Central memory CD8-positive, alpha-beta T cell (primary cell): ENCODE measurements at regions not wholly inside any gene's neighbourhood (a gene's known extent, or its start where the extent isn't known, plus 50 kb on each side); places are given as distances from the start of the nearest gene placed in this dataset.

ENCODE experiments used
- ATAC-seq: fragments of 150-1000 bp; cut with Tn5 transposase; replicated peaks from 2 replicates; pipeline ENCODE4 v1.10.0; 2022; ENCODE audit warnings: mild to moderate bottlenecking, moderate FRiP score, moderate number of reproducible peaks; ENCODE audit not compliant: poor library complexity, severe bottlenecking; ENCODE audit errors: extremely low read depth
- DNase-seq, 2 donors: peaks; one replicate each; pipeline ENCODE4 v3.0.0; 2021; ENCODE audit warnings: low spot score in 2 of 2
- H3K27ac Mint-ChIP-seq: one replicate; pipeline ENCODE4 v1.8.0; 2022; ENCODE audit warnings: low read depth, mild to moderate bottlenecking, moderate library complexity, mixed read lengths
- H3K27me3 Mint-ChIP-seq: one replicate; pipeline ENCODE4 v1.8.0; 2022; ENCODE audit warnings: mixed read lengths
- H3K36me3 Mint-ChIP-seq: one replicate; pipeline ENCODE4 v1.8.0; 2022; ENCODE audit warnings: mild to moderate bottlenecking, moderate library complexity, mixed read lengths; ENCODE audit not compliant: insufficient read depth
- H3K4me1 Mint-ChIP-seq: one replicate; pipeline ENCODE4 v1.8.0; 2022; ENCODE audit warnings: mixed read lengths
- H3K4me3 Mint-ChIP-seq: one replicate; pipeline ENCODE4 v1.8.0; 2022; ENCODE audit warnings: mild to moderate bottlenecking, moderate library complexity, mixed read lengths
- H3K9me3 Mint-ChIP-seq: one replicate; pipeline ENCODE4 v1.8.0; 2022; ENCODE audit warnings: mixed read lengths

- H3K36me3 Mint-ChIP-seq, result no peaks in the 10 kb centered on the region
- H3K9me3 Mint-ChIP-seq, result no peaks in the 10 kb centered on the region
- H3K4me1 Mint-ChIP-seq, result no peaks in the 10 kb centered on the region
- H3K27me3 Mint-ChIP-seq, result peaks cover 25% of the 10 kb centered on the region
- H3K27ac Mint-ChIP-seq, result no peak overlapping the region
- no peak for DNase-seq
- H3K4me3 Mint-ChIP-seq, result no peak overlapping the region
- ATAC-seq, result no peak
Measured at GRCh38 chr22:48523761-48524160, 1303.9 kb downstream of the BRD1 start.

- H3K4me3 Mint-ChIP-seq, result no peak overlapping the region
- no peak overlapping the region for H3K27ac Mint-ChIP-seq
- H3K36me3 Mint-ChIP-seq, result no peaks in the 10 kb centered on the region
- DNase-seq (no peak), ATAC-seq (no peak)
- H3K9me3 Mint-ChIP-seq, result no peaks in the 10 kb centered on the region
- no peaks in the 10 kb centered on the region for H3K4me1 Mint-ChIP-seq
- H3K27me3 Mint-ChIP-seq, result peaks cover 31% of the 10 kb centered on the region
Measured at GRCh38 chr22:48523091-48523490, 1304.6 kb downstream of the BRD1 start.

- Mint-ChIP-seq H3K27ac (no peak overlapping the region), H3K9me3 (no peaks in the 10 kb centered on the region)
- DNase-seq, result no peak
Measured at GRCh38 chr22:48522271-48522670, 1305.4 kb downstream of the BRD1 start.

GRCh38 chr22:48520884-48521588 is 1306.6 kb downstream of the BRD1 start:
- Mint-ChIP-seq H3K9me3 (no peaks in the 10 kb centered on the region), H3K36me3 (no peaks in the 10 kb centered on the region), H3K27me3 (peaks cover 26% of the 10 kb centered on the region), H3K4me1 (no peaks in the 10 kb centered on the region), H3K4me3 (no peak overlapping the region), H3K27ac (no peak overlapping the region)
- ATAC-seq (no peak), DNase-seq (no peak)

More at GRCh38 chr22:48522271-48522670, 1305.4 kb downstream of the BRD1 start:
- ATAC-seq, result no peak
- Mint-ChIP-seq H3K27me3 (peaks cover 31% of the 10 kb centered on the region), H3K4me3 (no peak overlapping the region), H3K4me1 (no peaks in the 10 kb centered on the region), H3K36me3 (no peaks in the 10 kb centered on the region)

- Mint-ChIP-seq H3K27ac (no peak overlapping the region), H3K36me3 (no peaks in the 10 kb centered on the region), H3K27me3 (peaks cover 18% of the 10 kb centered on the region), H3K4me1 (no peaks in the 10 kb centered on the region), H3K9me3 (no peaks in the 10 kb centered on the region), H3K4me3 (no peak overlapping the region)
- ATAC-seq, result no peak
- DNase-seq, result no peak
Measured at GRCh38 chr22:48520207-48520606, 1307.5 kb downstream of the BRD1 start.

- DNase-seq, result no peak
- Mint-ChIP-seq H3K9me3 (no peaks in the 10 kb centered on the region), H3K4me1 (no peaks in the 10 kb centered on the region), H3K27me3 (peaks cover 11% of the 10 kb centered on the region), H3K4me3 (no peak overlapping the region), H3K27ac (no peak overlapping the region), H3K36me3 (peaks cover 4% of the 10 kb centered on the region)
- ATAC-seq, result no peak
Measured at GRCh38 chr22:48517039-48518030, 1310.3 kb downstream of the BRD1 start.

GRCh38 chr22:48516571-48516970 is 1311.1 kb downstream of the BRD1 start:
- DNase-seq (no peak), ATAC-seq (no peak)
- Mint-ChIP-seq H3K36me3 (peaks cover 4% of the 10 kb centered on the region), H3K9me3 (no peaks in the 10 kb centered on the region), H3K27ac (no peak overlapping the region), H3K4me1 (no peaks in the 10 kb centered on the region), H3K4me3 (no peak overlapping the region), H3K27me3 (peaks cover 11% of the 10 kb centered on the region)

GRCh38 chr22:48515571-48516200 is 1312.0 kb downstream of the BRD1 start:
- H3K36me3 Mint-ChIP-seq, result peaks cover 4% of the 10 kb centered on the region
- DNase-seq, result no peak
- H3K9me3 Mint-ChIP-seq, result no peaks in the 10 kb centered on the region
- H3K4me3 Mint-ChIP-seq, result no peak overlapping the region
- no peaks in the 10 kb centered on the region for H3K4me1 Mint-ChIP-seq
- no peak for ATAC-seq
- peaks cover 11% of the 10 kb centered on the region for H3K27me3 Mint-ChIP-seq
- no peak overlapping the region for H3K27ac Mint-ChIP-seq

GRCh38 chr22:48513929-48514328 is 1313.7 kb downstream of the BRD1 start:
- Mint-ChIP-seq H3K27ac (no peak overlapping the region), H3K4me3 (no peak overlapping the region), H3K27me3 (peaks cover 13% of the 10 kb centered on the region), H3K9me3 (no peaks in the 10 kb centered on the region), H3K4me1 (no peaks in the 10 kb centered on the region), H3K36me3 (peaks cover 4% of the 10 kb centered on the region)
- no peak for ATAC-seq
- DNase-seq, result no peak

GRCh38 chr22:48513446-48513845 is 1314.2 kb downstream of the BRD1 start:
- H3K4me3 Mint-ChIP-seq, result no peak overlapping the region
- H3K4me1 Mint-ChIP-seq, result no peaks in the 10 kb centered on the region
- peaks cover 4% of the 10 kb centered on the region for H3K36me3 Mint-ChIP-seq
- H3K27me3 Mint-ChIP-seq, result peaks cover 13% of the 10 kb centered on the region
- ATAC-seq (no peak), DNase-seq (no peak)
- H3K27ac Mint-ChIP-seq, result no peak overlapping the region
- H3K9me3 Mint-ChIP-seq, result no peaks in the 10 kb centered on the region

- Mint-ChIP-seq H3K9me3 (no peaks in the 10 kb centered on the region), H3K27me3 (peaks cover 16% of the 10 kb centered on the region), H3K36me3 (peaks cover 4% of the 10 kb centered on the region), H3K27ac (no peak overlapping the region), H3K4me1 (no peaks in the 10 kb centered on the region), H3K4me3 (no peak overlapping the region)
- DNase-seq (no peak), ATAC-seq (no peak)
Measured at GRCh38 chr22:48511781-48512327, 1315.8 kb downstream of the BRD1 start.

- DNase-seq (no peak), ATAC-seq (no peak)
- H3K4me1 Mint-ChIP-seq, result no peaks in the 10 kb centered on the region
- H3K4me3 Mint-ChIP-seq, result no peak overlapping the region
- peaks cover 4% of the 10 kb centered on the region for H3K36me3 Mint-ChIP-seq
- H3K27me3 Mint-ChIP-seq, result peaks cover 22% of the 10 kb centered on the region
- no peaks in the 10 kb centered on the region for H3K9me3 Mint-ChIP-seq
- H3K27ac Mint-ChIP-seq, result no peak overlapping the region
Measured at GRCh38 chr22:48511211-48511610, 1316.5 kb downstream of the BRD1 start.
